ENCODE measurements at regions not wholly inside any gene's neighbourhood (a gene's known extent, or its start where the extent isn't known, plus 50 kb on each side); places are given as distances from the start of the nearest gene placed in this dataset.
"Not testable (repeated sequence)": the region's sequence is repeated elsewhere in the genome, so short reads cannot be mapped to it uniquely, and the experiment has no call there.

DNA sequence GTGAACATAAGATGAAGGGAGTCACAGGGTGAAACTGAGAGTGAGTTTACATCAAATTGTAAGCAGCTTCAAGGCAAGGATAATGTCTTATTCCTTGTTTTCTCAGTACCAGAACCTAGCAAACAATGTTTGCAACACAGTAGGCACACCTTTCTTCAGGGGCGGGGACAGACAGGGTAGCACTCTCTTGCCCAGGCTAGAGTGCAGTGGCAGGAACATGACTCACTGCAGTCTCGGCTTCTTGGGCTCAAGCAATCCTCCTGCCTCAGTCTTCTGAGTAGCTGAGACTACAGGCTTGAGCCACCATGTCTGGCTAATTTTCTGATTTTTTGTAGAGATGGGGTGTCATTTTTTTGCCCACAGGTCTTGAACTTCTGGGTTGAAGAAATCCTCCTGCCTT lies 299.8 kb downstream of the CD83 start:
- intact Hi-C loops (cut with micrococcal nuclease) = no loop called here
- WGBS (ENCODE audit: insufficient coverage) = 89% methylated on average over 2 of the region's 2 CpGs
- Mint-ChIP-seq H3K4me1 (no peaks in the 10 kb centered on the region), H3K36me3 (no peaks in the 10 kb centered on the region), H3K27ac (no peak overlapping the region), H3K27me3 (ENCODE audit: low read depth in 2 of 2) (no peaks in the 10 kb centered on the region), H3K9me3 (no peaks in the 10 kb centered on the region), H3K4me3 (no peak overlapping the region)
- Histone ChIP-seq H3K36me3 (ENCODE audit: control insufficient read depth, insufficient read depth, low read length) (no peaks in the 10 kb centered on the region), H3K27me3 (ENCODE audit: control insufficient read depth, insufficient read depth, low read length) (no peaks in the 10 kb centered on the region), H3K4me3 (ENCODE audit: low read length) (no peak overlapping the region), H3K4me1 (ENCODE audit: control insufficient read depth, insufficient read depth, low read length) (no peaks in the 10 kb centered on the region), H3K27ac (ENCODE audit: low read length) (no peak overlapping the region), H3K9me3 (ENCODE audit: control insufficient read depth, insufficient read depth, low read length) (no peaks in the 10 kb centered on the region)
- ATAC-seq (no peak), DNase-seq (no peak)
- TF ChIP-seq, protein P1, sequence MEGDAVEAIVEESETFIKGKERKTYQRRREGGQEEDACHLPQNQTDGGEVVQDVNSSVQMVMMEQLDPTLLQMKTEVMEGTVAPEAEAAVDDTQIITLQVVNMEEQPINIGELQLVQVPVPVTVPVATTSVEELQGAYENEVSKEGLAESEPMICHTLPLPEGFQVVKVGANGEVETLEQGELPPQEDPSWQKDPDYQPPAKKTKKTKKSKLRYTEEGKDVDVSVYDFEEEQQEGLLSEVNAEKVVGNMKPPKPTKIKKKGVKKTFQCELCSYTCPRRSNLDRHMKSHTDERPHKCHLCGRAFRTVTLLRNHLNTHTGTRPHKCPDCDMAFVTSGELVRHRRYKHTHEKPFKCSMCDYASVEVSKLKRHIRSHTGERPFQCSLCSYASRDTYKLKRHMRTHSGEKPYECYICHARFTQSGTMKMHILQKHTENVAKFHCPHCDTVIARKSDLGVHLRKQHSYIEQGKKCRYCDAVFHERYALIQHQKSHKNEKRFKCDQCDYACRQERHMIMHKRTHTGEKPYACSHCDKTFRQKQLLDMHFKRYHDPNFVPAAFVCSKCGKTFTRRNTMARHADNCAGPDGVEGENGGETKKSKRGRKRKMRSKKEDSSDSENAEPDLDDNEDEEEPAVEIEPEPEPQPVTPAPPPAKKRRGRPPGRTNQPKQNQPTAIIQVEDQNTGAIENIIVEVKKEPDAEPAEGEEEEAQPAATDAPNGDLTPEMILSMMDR (IDR thresholded peaks at IDR 0.05) = no peak

DNA sequence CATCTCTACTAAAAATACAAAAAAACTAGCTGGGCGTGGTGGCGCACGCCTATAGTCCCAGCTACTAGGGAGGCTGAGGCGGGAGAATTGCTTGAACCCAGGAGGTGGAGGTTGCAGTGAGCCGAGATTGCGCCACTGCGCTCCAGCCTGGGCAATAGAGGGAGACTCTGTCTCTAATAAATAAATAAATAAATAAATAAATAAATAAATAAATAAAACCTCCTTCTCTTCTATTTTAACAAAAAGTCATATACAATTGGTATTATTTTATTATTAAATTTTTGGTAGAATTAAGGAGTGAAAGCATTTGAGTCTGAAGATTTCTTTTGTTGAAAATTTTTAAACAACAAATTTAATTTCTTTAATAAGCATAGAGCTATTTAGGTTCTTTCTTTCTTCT lies 301.7 kb downstream of the CD83 start:
- H3K4me3 ChIP-seq (ENCODE audit: low read length); H3K36me3 Mint-ChIP-seq; intact Hi-C loops (cut with micrococcal nuclease); H3K27ac ChIP-seq (ENCODE audit: low read length); H3K4me3 Mint-ChIP-seq; H3K27ac Mint-ChIP-seq; ATAC-seq; DNase-seq; H3K4me1 ChIP-seq (ENCODE audit: control insufficient read depth, insufficient read depth, low read length); H3K4me1 Mint-ChIP-seq; H3K9me3 Mint-ChIP-seq; H3K36me3 ChIP-seq (ENCODE audit: control insufficient read depth, insufficient read depth, low read length); H3K9me3 ChIP-seq (ENCODE audit: control insufficient read depth, insufficient read depth, low read length); H3K27me3 ChIP-seq (ENCODE audit: control insufficient read depth, insufficient read depth, low read length); H3K27me3 Mint-ChIP-seq (ENCODE audit: low read depth in 2 of 2): not testable (repeated sequence)
- 100% methylated on average over 4 of the region's 7 CpGs for WGBS (ENCODE audit: insufficient coverage)

DNA sequence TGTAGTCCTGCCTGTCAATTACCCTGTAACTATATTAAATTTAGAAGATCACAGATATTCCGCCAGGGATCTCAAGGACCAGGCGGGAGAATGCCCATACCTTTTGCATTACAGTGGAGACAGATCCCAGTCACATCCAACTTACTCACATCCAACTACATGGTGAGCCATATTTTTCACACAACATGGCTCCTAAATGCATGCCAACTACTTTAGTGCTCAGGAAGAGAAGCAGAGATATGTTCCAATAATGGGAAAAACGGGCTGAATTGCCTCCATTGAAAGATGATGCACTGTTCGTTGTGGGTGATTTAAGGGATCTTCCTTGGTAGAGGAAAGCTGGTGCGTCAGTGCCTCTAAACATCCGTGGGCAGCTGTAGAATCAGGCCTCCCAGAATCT lies 304.5 kb downstream of the CD83 start:
- WGBS (ENCODE audit: insufficient coverage) = 97% methylated on average over 6 of the region's 6 CpGs
- Mint-ChIP-seq H3K4me3 (no peak overlapping the region), H3K9me3 (no peaks in the 10 kb centered on the region), H3K36me3 (no peaks in the 10 kb centered on the region), H3K4me1 (no peaks in the 10 kb centered on the region), H3K27ac (no peak overlapping the region), H3K27me3 (ENCODE audit: low read depth in 2 of 2) (no peaks in the 10 kb centered on the region)
- H3K9me3 ChIP-seq (ENCODE audit: control insufficient read depth, insufficient read depth, low read length) = no peaks in the 10 kb centered on the region
- no peaks in the 10 kb centered on the region for H3K4me1 ChIP-seq (ENCODE audit: control insufficient read depth, insufficient read depth, low read length)
- intact Hi-C loops (cut with micrococcal nuclease) = no loop called here
- no peak overlapping the region for H3K27ac ChIP-seq (ENCODE audit: low read length)
- no peak for ATAC-seq
- H3K27me3 ChIP-seq (ENCODE audit: control insufficient read depth, insufficient read depth, low read length) = no peaks in the 10 kb centered on the region
- DNase-seq = no peak
- no peak overlapping the region for H3K4me3 ChIP-seq (ENCODE audit: low read length)
- TF ChIP-seq, protein P1 (IDR thresholded peaks at IDR 0.05) = no peak
- no peaks in the 10 kb centered on the region for H3K36me3 ChIP-seq (ENCODE audit: control insufficient read depth, insufficient read depth, low read length)

DNA sequence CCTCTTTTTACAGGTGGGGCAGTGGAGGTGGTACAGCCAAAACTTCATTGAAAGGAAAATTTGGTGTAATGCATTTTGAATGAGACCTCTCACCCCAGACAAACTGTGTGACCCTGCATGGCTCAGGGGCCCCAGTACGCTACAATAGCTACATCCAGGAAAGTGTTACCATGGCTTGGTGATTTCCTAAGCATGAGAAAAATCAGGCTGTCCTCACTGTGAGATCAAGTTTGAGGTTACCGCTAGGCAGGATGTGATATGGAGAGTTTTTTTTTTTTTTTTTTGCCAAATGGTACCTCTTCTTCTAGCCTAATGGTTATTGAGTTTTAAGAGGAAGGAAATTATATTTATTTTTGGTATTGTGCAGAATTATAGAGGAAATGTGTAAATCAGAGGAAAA lies 305.3 kb downstream of the CD83 start:
- Histone ChIP-seq H3K9me3 (ENCODE audit: control insufficient read depth, insufficient read depth, low read length) (no peaks in the 10 kb centered on the region), H3K36me3 (ENCODE audit: control insufficient read depth, insufficient read depth, low read length) (no peaks in the 10 kb centered on the region), H3K4me1 (ENCODE audit: control insufficient read depth, insufficient read depth, low read length) (no peaks in the 10 kb centered on the region), H3K27me3 (ENCODE audit: control insufficient read depth, insufficient read depth, low read length) (no peaks in the 10 kb centered on the region), H3K4me3 (ENCODE audit: low read length) (no peak overlapping the region), H3K27ac (ENCODE audit: low read length) (no peak overlapping the region)
- Mint-ChIP-seq H3K9me3 (no peaks in the 10 kb centered on the region), H3K27me3 (ENCODE audit: low read depth in 2 of 2) (no peaks in the 10 kb centered on the region), H3K36me3 (no peaks in the 10 kb centered on the region), H3K4me1 (no peaks in the 10 kb centered on the region), H3K4me3 (no peak overlapping the region), H3K27ac (no peak overlapping the region)
- 54% methylated on average over 2 of the region's 2 CpGs for WGBS (ENCODE audit: insufficient coverage)
- TF ChIP-seq, protein P1 (IDR thresholded peaks at IDR 0.05) = no peak
- DNase-seq = no peak
- ATAC-seq = no peak
- intact Hi-C loops (cut with micrococcal nuclease) = no loop called here
